ENCODE measurements at regions not wholly inside any gene's neighbourhood (a gene's known extent, or its start where the extent isn't known, plus 50 kb on each side); places are given as distances from the start of the nearest gene placed in this dataset.

GRCh38 chr6:24995270-24995669 lies 59.5 kb upstream of the RIPOR2 start:
- H3K79me2 ChIP-seq = no peaks in the 10 kb centered on the region
- no peaks in the 10 kb centered on the region for H3K27me3 ChIP-seq
- no peak overlapping the region for H3K27ac ChIP-seq
- H3K36me3 ChIP-seq (replicated peaks; ENCODE audit: insufficient read depth, low read depth) = no peaks in the 10 kb centered on the region
- H3K9me3 ChIP-seq (ENCODE audit: low read depth) = no peaks in the 10 kb centered on the region
- DNase-seq (ENCODE audit: low spot score) = no peak
- no peak for TF ChIP-seq EZH2 (IDR thresholded peaks at IDR 0.05; ENCODE audit: borderline replicate concordance)
- no peak for TF ChIP-seq CTCF (IDR thresholded peaks at IDR 0.05; ENCODE audit: poor library complexity)
- TF ChIP-seq EZH2phosphoT487 (IDR thresholded peaks at IDR 0.05; ENCODE audit: low read depth, severe bottlenecking, unreplicated experiment) = no peak
- H2AFZ ChIP-seq = no peak overlapping the region
- WGBS (ENCODE audit: low lambda C conversion rate, missing lambda C conversion rate) = 90% methylated on average over 4 of the region's 4 CpGs
- peaks cover 4% of the 10 kb centered on the region for H3K4me1 ChIP-seq (ENCODE audit: insufficient read depth)
- no peak overlapping the region for H3K4me3 ChIP-seq
- no peak overlapping the region for H3K4me2 ChIP-seq
- no peaks in the 10 kb centered on the region for H4K20me1 ChIP-seq (ENCODE audit: insufficient read depth, poor library complexity, severe bottlenecking)
- H3K9me2 ChIP-seq (replicated peaks; ENCODE audit: insufficient read depth) = no peaks in the 10 kb centered on the region

GRCh38 chr6:24996269-24996836 lies 60.6 kb upstream of the RIPOR2 start:
- TF ChIP-seq CTCF (IDR thresholded peaks at IDR 0.05; ENCODE audit: poor library complexity) (no peak), EZH2phosphoT487 (IDR thresholded peaks at IDR 0.05; ENCODE audit: low read depth, severe bottlenecking, unreplicated experiment) (no peak)
- no peaks in the 10 kb centered on the region for H3K36me3 ChIP-seq (replicated peaks; ENCODE audit: insufficient read depth, low read depth)
- no peaks in the 10 kb centered on the region for H4K20me1 ChIP-seq (ENCODE audit: insufficient read depth, poor library complexity, severe bottlenecking)
- H3K79me2 ChIP-seq = no peaks in the 10 kb centered on the region
- H3K4me3 ChIP-seq = no peak overlapping the region
- no peak overlapping the region for H2AFZ ChIP-seq
- no peak overlapping the region for H3K4me2 ChIP-seq
- DNase-seq (ENCODE audit: low spot score) = no peak
- WGBS (ENCODE audit: low lambda C conversion rate, missing lambda C conversion rate) = 81% methylated on average over 5 of the region's 5 CpGs
- H3K9me3 ChIP-seq (ENCODE audit: low read depth) = no peaks in the 10 kb centered on the region
- H3K4me1 ChIP-seq (ENCODE audit: insufficient read depth) = peaks cover 4% of the 10 kb centered on the region
- H3K9me2 ChIP-seq (replicated peaks; ENCODE audit: insufficient read depth) = no peaks in the 10 kb centered on the region
- H3K27ac ChIP-seq = no peak overlapping the region
- no peaks in the 10 kb centered on the region for H3K27me3 ChIP-seq

- H3K4me2 ChIP-seq = no peak overlapping the region
- no peak for DNase-seq (ENCODE audit: low spot score)
- H3K4me1 ChIP-seq (ENCODE audit: insufficient read depth) = peaks cover 4% of the 10 kb centered on the region
- no peaks in the 10 kb centered on the region for H3K79me2 ChIP-seq
- no peaks in the 10 kb centered on the region for H3K9me3 ChIP-seq (ENCODE audit: low read depth)
- no peaks in the 10 kb centered on the region for H4K20me1 ChIP-seq (ENCODE audit: insufficient read depth, poor library complexity, severe bottlenecking)
- H3K27ac ChIP-seq = no peak overlapping the region
- H3K27me3 ChIP-seq = no peaks in the 10 kb centered on the region
- no peaks in the 10 kb centered on the region for H3K9me2 ChIP-seq (replicated peaks; ENCODE audit: insufficient read depth)
- no peak overlapping the region for H3K4me3 ChIP-seq
- H2AFZ ChIP-seq = no peak overlapping the region
- TF ChIP-seq CTCF (IDR thresholded peaks at IDR 0.05; ENCODE audit: poor library complexity) = no peak
- TF ChIP-seq EZH2 (IDR thresholded peaks at IDR 0.05; ENCODE audit: borderline replicate concordance) = no peak
- no peak for TF ChIP-seq EZH2phosphoT487 (IDR thresholded peaks at IDR 0.05; ENCODE audit: low read depth, severe bottlenecking, unreplicated experiment)
- WGBS (ENCODE audit: low lambda C conversion rate, missing lambda C conversion rate) = 87% methylated on average over 1 of the region's 1 CpG
- no peaks in the 10 kb centered on the region for H3K36me3 ChIP-seq (replicated peaks; ENCODE audit: insufficient read depth, low read depth)
Measured at GRCh38 chr6:24997231-24997630, 61.5 kb upstream of the RIPOR2 start.

- H4K20me1 ChIP-seq (ENCODE audit: insufficient read depth, poor library complexity, severe bottlenecking) = no peaks in the 10 kb centered on the region
- H3K27ac ChIP-seq = no peak overlapping the region
- 77% methylated on average over 3 of the region's 3 CpGs for WGBS (ENCODE audit: low lambda C conversion rate, missing lambda C conversion rate)
- H3K79me2 ChIP-seq = no peaks in the 10 kb centered on the region
- H3K4me2 ChIP-seq = no peak overlapping the region
- TF ChIP-seq EZH2 (IDR thresholded peaks at IDR 0.05; ENCODE audit: borderline replicate concordance) = no peak
- TF ChIP-seq CTCF (IDR thresholded peaks at IDR 0.05; ENCODE audit: poor library complexity) = no peak
- no peak for TF ChIP-seq EZH2phosphoT487 (IDR thresholded peaks at IDR 0.05; ENCODE audit: low read depth, severe bottlenecking, unreplicated experiment)
- H3K36me3 ChIP-seq (replicated peaks; ENCODE audit: insufficient read depth, low read depth) = no peaks in the 10 kb centered on the region
- no peak for DNase-seq (ENCODE audit: low spot score)
- no peak overlapping the region for H2AFZ ChIP-seq
- H3K27me3 ChIP-seq = no peaks in the 10 kb centered on the region
- no peaks in the 10 kb centered on the region for H3K9me3 ChIP-seq (ENCODE audit: low read depth)
- H3K9me2 ChIP-seq (replicated peaks; ENCODE audit: insufficient read depth) = no peaks in the 10 kb centered on the region
- no peak overlapping the region for H3K4me3 ChIP-seq
- peaks cover 7% of the 10 kb centered on the region for H3K4me1 ChIP-seq (ENCODE audit: insufficient read depth)
Measured at GRCh38 chr6:24997905-24998304, 62.1 kb upstream of the RIPOR2 start.

Data from hepatocyte (in vitro differentiated cells).